SK-N-SH (cell line): ENCODE measurements at regions not wholly inside any gene's neighbourhood (a gene's known extent, or its start where the extent isn't known, plus 50 kb on each side); places are given as distances from the start of the nearest gene placed in this dataset.

Source experiments
- CTCF ChIA-PET: fragments of 300-600, 350-600 bp; formaldehyde crosslinking; extraction: SDS; loops from one replicate; lab custom pipeline; 2021; lab: Yijun Ruan, JAX
- POLR2A ChIA-PET: fragments of 350-600 bp; sonication (Branson Sonifier 250); formaldehyde crosslinking; extraction: SDS; loops from one replicate; lab custom pipeline; 2020; ENCODE audit warnings: antibody characterized with exemption, inconsistent platforms; lab: Yijun Ruan, JAX
- DNase-seq: peaks from one replicate; pipeline ENCODE4 v3.0.0; 2012
- H2AFZ ChIP-seq: fragments of 200-600 bp; sonication (generic); 2 replicates; pipeline ENCODE4 v1.8.1; 2016; ENCODE audit warnings: antibody characterized with exemption, mild to moderate bottlenecking, low read depth
- H3F3A ChIP-seq: fragments of 200-600 bp; sonication (generic); replicated peaks from 2 replicates; pipeline ENCODE3; 2016; ENCODE audit warnings: antibody characterized with exemption, mild to moderate bottlenecking; ENCODE audit not compliant: insufficient read depth
- H3K27ac ChIP-seq, 2 experiments: fragments of 200-500 bp in 1 of 2; fragments of 200-600 bp in 1 of 2; sonication (Bioruptor generic) in 1 of 2; sonication (generic), shearing (Covaris generic) in 1 of 2; 2 replicates each; pipeline versions ENCODE4 v1.5.1 to v1.6.1; 2014 to 2016; ENCODE audit warnings: low read depth in 2 of 2, inconsistent platforms in 1 of 2, low read length in 1 of 2, mild to moderate bottlenecking in 1 of 2, mixed read lengths in 1 of 2
- H3K27me3 ChIP-seq: fragments of 200-600 bp; sonication (generic), shearing (Covaris generic); 2 replicates; pipeline ENCODE4 v1.6.1; 2016; ENCODE audit warnings: mixed run types; ENCODE audit not compliant: insufficient read depth
- H3K36me3 ChIP-seq, 2 experiments: fragments of 200-500 bp in 1 of 2; fragments of 200-600 bp in 1 of 2; sonication (Bioruptor generic) in 1 of 2; sonication (generic) in 1 of 2; replicated peaks in 1 of 2; 2 replicates each; pipeline versions ENCODE3 to v1.5.1; 2014 to 2016; ENCODE audit warnings: low read length in 1 of 2, mild to moderate bottlenecking in 1 of 2; ENCODE audit not compliant: insufficient read depth in 2 of 2, control insufficient read depth in 1 of 2
- H3K4me1 ChIP-seq, 2 experiments: fragments of 200-500 bp in 1 of 2; fragments of 200-600 bp in 1 of 2; sonication (Bioruptor generic) in 1 of 2; sonication (generic), shearing (Covaris generic) in 1 of 2; 2 replicates each; pipeline versions ENCODE4 v1.5.1 to v1.6.1; 2014 to 2016; ENCODE audit warnings: low read depth in 1 of 2, low read length in 1 of 2, mixed run types in 1 of 2; ENCODE audit not compliant: insufficient read depth in 2 of 2, control insufficient read depth in 1 of 2
- H3K4me2 ChIP-seq: fragments of 200-600 bp; sonication (generic), shearing (Covaris generic); 2 replicates; pipeline ENCODE4 v1.6.1; 2017; ENCODE audit warnings: mixed run types
- H3K4me3 ChIP-seq, 2 experiments: fragments of 200-500 bp in 1 of 2; fragments of 200-600 bp in 1 of 2; sonication (Bioruptor generic) in 1 of 2; sonication (generic), shearing (Covaris generic) in 1 of 2; 2 replicates each; pipeline versions ENCODE4 v1.5.1 to v1.8.1; 2014 to 2016; ENCODE audit warnings: low read depth in 2 of 2, inconsistent platforms in 1 of 2, low read length in 1 of 2, mild to moderate bottlenecking in 1 of 2, mixed read lengths in 1 of 2, moderate library complexity in 1 of 2
- H3K79me2 ChIP-seq: fragments of 200-600 bp; sonication (generic); 2 replicates; pipeline ENCODE4 v1.8.1; 2017; ENCODE audit warnings: mild to moderate bottlenecking; ENCODE audit not compliant: insufficient read depth
- H3K9ac ChIP-seq: fragments of 200-600 bp; sonication (generic); 2 replicates; pipeline ENCODE4 v1.6.1; 2017; ENCODE audit warnings: mixed run types
- H3K9me2 ChIP-seq: fragments of 200-600 bp; sonication (generic); 2 replicates; pipeline ENCODE4 v1.6.1; 2017; ENCODE audit warnings: mixed run types
- H3K9me3 ChIP-seq: fragments of 200-600 bp; sonication (generic); 2 replicates; pipeline ENCODE4 v1.6.1; 2017; ENCODE audit warnings: mixed run types, mild to moderate bottlenecking, moderate library complexity
- H4K20me1 ChIP-seq: fragments of 200-600 bp; sonication (generic); 2 replicates; pipeline ENCODE4 v1.6.1; 2017; ENCODE audit warnings: mild to moderate bottlenecking, mixed run types; ENCODE audit not compliant: insufficient read depth
- EP300 ChIP-seq, 2 experiments: IDR thresholded peaks; 2 replicates each; pipeline versions ENCODE4 v1.4.0 to v1.6.1; 2012; ENCODE audit warnings: borderline replicate concordance in 1 of 2, low read depth in 1 of 2, low read length in 1 of 2
- FOSL2 ChIP-seq: IDR thresholded peaks from 2 replicates; pipeline ENCODE4 v1.4.0; 2012; ENCODE audit warnings: low read depth, mild to moderate bottlenecking, moderate library complexity, borderline replicate concordance
- FOXJ3 ChIP-seq: sonication (generic); formaldehyde crosslinking; IDR thresholded peaks from 2 replicates; pipeline ENCODE4 v1.5.1; 2020; ENCODE audit warnings: mild to moderate bottlenecking, missing genetic modification reagents
- FOXM1 ChIP-seq: IDR thresholded peaks from 2 replicates; pipeline ENCODE4 v1.4.0; 2012; ENCODE audit warnings: low read depth, mild to moderate bottlenecking
- JUND ChIP-seq: IDR thresholded peaks from 2 replicates; pipeline ENCODE4 v1.4.0; 2012
- MEF2A ChIP-seq: IDR thresholded peaks from 2 replicates; pipeline ENCODE4 v1.4.0; 2012; ENCODE audit warnings: low read depth, borderline replicate concordance
- MXI1 ChIP-seq: IDR thresholded peaks from 2 replicates; pipeline ENCODE4 v1.6.1; 2012; ENCODE audit warnings: mild to moderate bottlenecking, low read depth, low read length, improper control_type of control experiment
- NRF1 ChIP-seq: IDR thresholded peaks from 2 replicates; pipeline ENCODE4 v1.6.1; 2012; ENCODE audit warnings: low read depth, mild to moderate bottlenecking, low read length
- RAD21 ChIP-seq: IDR thresholded peaks from 2 replicates; pipeline ENCODE4 v1.6.1; 2012; ENCODE audit warnings: mild to moderate bottlenecking, low read length
- RFX5 ChIP-seq: IDR thresholded peaks from 2 replicates; pipeline ENCODE4 v1.6.1; 2012; ENCODE audit warnings: mild to moderate bottlenecking, improper control_type of control experiment, low read length
- TAF1 ChIP-seq: IDR thresholded peaks from 2 replicates; pipeline ENCODE4 v1.6.1; 2012; ENCODE audit warnings: low read depth, mild to moderate bottlenecking, low read length, moderate library complexity, borderline replicate concordance
- TCF12 ChIP-seq: IDR thresholded peaks from 2 replicates; pipeline ENCODE4 v1.4.0; 2012
- TEAD4 ChIP-seq: IDR thresholded peaks from 2 replicates; pipeline ENCODE4 v1.4.0; 2012; ENCODE audit warnings: mild to moderate bottlenecking, borderline replicate concordance; ENCODE audit not compliant: insufficient read depth
- YY1 ChIP-seq: IDR thresholded peaks from 2 replicates; pipeline ENCODE4 v1.4.0; 2012; ENCODE audit warnings: low read depth, mild to moderate bottlenecking
- WGBS: methylation state at CpG from one replicate; pipeline ENCODE4 v1.1.6; 2017; ENCODE audit warnings: low lambda C conversion rate; 5-methylcytosine and 5-hydroxymethylcytosine counted together
- TF ChIP-seq, protein P1 (sequence below): IDR thresholded peaks from 2 replicates; pipeline ENCODE4; 2012
- TF ChIP-seq, protein P2 (sequence below): IDR thresholded peaks from 2 replicates; pipeline ENCODE4 v1.4.0; 2012; ENCODE audit warnings: low read depth

DNA sequence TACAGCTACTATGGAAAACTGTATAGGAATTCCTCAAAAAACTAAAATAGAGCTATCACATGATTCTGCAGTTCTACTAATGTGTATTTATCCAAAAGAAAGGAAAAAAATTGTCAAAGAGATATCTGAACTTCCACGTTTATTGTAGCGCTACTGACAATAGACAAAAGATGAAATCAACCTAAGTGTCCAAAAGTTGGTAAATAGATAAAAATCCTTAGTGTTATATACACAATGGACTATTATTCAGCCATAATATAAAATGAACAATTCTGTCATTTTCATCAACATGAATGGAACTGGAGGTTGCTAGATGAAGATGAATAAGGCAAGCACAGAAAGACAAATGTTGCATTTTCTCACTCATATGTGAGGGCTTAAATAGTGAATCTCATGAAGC lies 1492.1 kb downstream of the MRPL39 start (continued):
- no peak for TF ChIP-seq TEAD4
- no peak for TF ChIP-seq RAD21
- no peak for TF ChIP-seq JUND
- no peak for TF ChIP-seq TAF1
- no peak for TF ChIP-seq MXI1
- TF ChIP-seq, protein P1, sequence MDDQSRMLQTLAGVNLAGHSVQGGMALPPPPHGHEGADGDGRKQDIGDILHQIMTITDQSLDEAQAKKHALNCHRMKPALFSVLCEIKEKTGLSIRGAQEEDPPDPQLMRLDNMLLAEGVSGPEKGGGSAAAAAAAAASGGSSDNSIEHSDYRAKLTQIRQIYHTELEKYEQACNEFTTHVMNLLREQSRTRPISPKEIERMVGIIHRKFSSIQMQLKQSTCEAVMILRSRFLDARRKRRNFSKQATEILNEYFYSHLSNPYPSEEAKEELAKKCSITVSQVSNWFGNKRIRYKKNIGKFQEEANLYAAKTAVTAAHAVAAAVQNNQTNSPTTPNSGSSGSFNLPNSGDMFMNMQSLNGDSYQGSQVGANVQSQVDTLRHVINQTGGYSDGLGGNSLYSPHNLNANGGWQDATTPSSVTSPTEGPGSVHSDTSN: no peak

DNA sequence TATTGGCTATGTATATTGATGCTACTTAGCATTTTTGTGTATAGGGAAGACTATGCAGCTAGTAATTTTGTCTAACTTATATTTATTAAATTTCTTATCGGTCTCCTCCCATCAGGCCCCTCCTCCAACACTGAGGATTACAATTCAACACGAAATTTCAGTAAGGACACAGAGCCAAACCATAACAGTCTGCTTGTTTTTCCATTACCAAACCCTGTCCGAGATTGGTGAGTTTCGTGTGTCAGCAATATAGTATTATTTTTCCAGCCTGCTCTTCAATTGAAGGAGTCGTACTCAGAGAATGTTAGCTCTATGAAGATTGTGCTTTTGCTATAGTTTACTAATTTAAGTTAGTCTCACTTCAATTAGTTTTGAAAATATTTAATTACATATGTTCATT lies 1495.3 kb downstream of the MRPL39 start:
- ChIA-PET CTCF (interaction anchor here (2.3 kb wide), 1 partner anchor 407 kb away, joined by 6 read pairs; no protein-coding TSS in a partner anchor), POLR2A (no interaction called here)
- Histone ChIP-seq H3K9ac (no peak overlapping the region), H3F3A (peaks cover 6% of the 10 kb centered on the region), H3K4me3 (no peak overlapping the region), H3K27me3 (no peaks in the 10 kb centered on the region), H3K9me3 (no peaks in the 10 kb centered on the region), H2AFZ (no peak overlapping the region; the same call in 1 of the 2 replicates), H4K20me1 (no peaks in the 10 kb centered on the region), H3K4me2 (no peak overlapping the region), H3K4me1 (peaks cover 0 to 13% of the 10 kb centered on the region in 2 experiments; a peak in 2 of 4 replicates), H3K27ac (peak overlapping the region in 1 of 2 experiments; percentile 40; a peak in 1 of 4 replicates), H3K79me2 (no peaks in the 10 kb centered on the region), H3K36me3 (peaks cover 0 to 3% of the 10 kb centered on the region in 2 experiments), H3K9me2 (no peaks in the 10 kb centered on the region; the same call in 1 of the 2 replicates)
- WGBS: 45% methylated on average over 5 of the region's 5 CpGs
- DNase-seq: no peak
- TF ChIP-seq MEF2A: no peak
- TF ChIP-seq, protein P2, sequence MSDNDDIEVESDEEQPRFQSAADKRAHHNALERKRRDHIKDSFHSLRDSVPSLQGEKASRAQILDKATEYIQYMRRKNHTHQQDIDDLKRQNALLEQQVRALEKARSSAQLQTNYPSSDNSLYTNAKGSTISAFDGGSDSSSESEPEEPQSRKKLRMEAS: no peak
- no peak for TF ChIP-seq YY1
- TF ChIP-seq, protein P1: no peak
- TF ChIP-seq RAD21: no peak
- no peak for TF ChIP-seq TCF12
- no peak for TF ChIP-seq FOXJ3 (CRISPR knock-in tag)
- no peak for TF ChIP-seq FOSL2
- TF ChIP-seq NRF1: no peak
- TF ChIP-seq EP300 (IDR thresholded peaks at IDR 0.05; ENCODE audit: borderline replicate concordance in 1 of 2, low read depth in 1 of 2, low read length in 1 of 2): no peak
- no peak for TF ChIP-seq FOXM1
- no peak for TF ChIP-seq TAF1
- TF ChIP-seq RFX5: no peak
